ENCODE measurements at regions not wholly inside any gene's neighbourhood (a gene's known extent, or its start where the extent isn't known, plus 50 kb on each side); places are given as distances from the start of the nearest gene placed in this dataset.

DNA sequence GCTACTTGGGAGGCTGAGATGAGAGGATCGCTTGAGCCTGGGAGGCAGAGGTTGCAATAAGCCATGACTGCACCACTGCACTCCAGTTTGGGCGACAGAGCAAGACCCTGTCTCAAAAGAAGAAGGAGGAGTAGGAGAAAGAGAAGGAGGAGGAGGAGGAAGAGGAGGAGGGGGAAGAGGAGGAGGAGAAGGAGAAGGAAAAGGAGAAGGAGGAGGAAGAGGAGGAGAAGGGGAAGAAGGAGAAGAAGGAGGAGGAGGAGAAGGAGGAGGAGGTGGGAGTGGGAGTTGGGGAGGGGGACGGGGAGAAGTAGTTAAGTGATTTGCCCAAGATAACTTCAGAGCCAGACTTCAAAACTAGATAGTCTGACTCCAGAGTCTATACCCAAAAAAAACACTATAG, 55.5 kb upstream of the FOXD3 start:
- Histone ChIP-seq H3K27ac (ENCODE audit: low read length) (no peak overlapping the region), H3K4me1 (ENCODE audit: low read length) (no peaks in the 10 kb centered on the region), H3K9me2 (replicated peaks; ENCODE audit: insufficient read depth, low read length) (no peaks in the 10 kb centered on the region), H3K79me2 (ENCODE audit: low read length) (no peaks in the 10 kb centered on the region), H3K36me3 (replicated peaks; ENCODE audit: insufficient read depth, low read length) (no peaks in the 10 kb centered on the region), H3K27me3 (replicated peaks; ENCODE audit: insufficient read depth, low read length) (no peaks in the 10 kb centered on the region), H2AFZ (ENCODE audit: low read length) (no peak overlapping the region), H3F3A (ENCODE audit: insufficient read depth, low read length) (no peaks in the 10 kb centered on the region), H3K9ac (ENCODE audit: low read length) (no peak overlapping the region), H3K4me2 (ENCODE audit: low read depth, low read length) (no peak overlapping the region), H3K9me3 (replicated peaks; ENCODE audit: insufficient read depth, low read length) (no peaks in the 10 kb centered on the region), H4K20me1 (ENCODE audit: insufficient read depth, low read length) (no peaks in the 10 kb centered on the region), H3K4me3 (ENCODE audit: low read length) (no peak overlapping the region)
- no peak for TF ChIP-seq EZH2 (optimal IDR thresholded peaks at IDR 0.05; ENCODE audit: low read depth, low read length)
- TF ChIP-seq, protein P1, sequence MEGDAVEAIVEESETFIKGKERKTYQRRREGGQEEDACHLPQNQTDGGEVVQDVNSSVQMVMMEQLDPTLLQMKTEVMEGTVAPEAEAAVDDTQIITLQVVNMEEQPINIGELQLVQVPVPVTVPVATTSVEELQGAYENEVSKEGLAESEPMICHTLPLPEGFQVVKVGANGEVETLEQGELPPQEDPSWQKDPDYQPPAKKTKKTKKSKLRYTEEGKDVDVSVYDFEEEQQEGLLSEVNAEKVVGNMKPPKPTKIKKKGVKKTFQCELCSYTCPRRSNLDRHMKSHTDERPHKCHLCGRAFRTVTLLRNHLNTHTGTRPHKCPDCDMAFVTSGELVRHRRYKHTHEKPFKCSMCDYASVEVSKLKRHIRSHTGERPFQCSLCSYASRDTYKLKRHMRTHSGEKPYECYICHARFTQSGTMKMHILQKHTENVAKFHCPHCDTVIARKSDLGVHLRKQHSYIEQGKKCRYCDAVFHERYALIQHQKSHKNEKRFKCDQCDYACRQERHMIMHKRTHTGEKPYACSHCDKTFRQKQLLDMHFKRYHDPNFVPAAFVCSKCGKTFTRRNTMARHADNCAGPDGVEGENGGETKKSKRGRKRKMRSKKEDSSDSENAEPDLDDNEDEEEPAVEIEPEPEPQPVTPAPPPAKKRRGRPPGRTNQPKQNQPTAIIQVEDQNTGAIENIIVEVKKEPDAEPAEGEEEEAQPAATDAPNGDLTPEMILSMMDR (IDR thresholded peaks at IDR 0.05; ENCODE audit: low read length), result no peak
- TF ChIP-seq EZH2phosphoT487 (IDR thresholded peaks at IDR 0.05; ENCODE audit: low read length), result no peak
- DNase-seq, result no peak

DNA sequence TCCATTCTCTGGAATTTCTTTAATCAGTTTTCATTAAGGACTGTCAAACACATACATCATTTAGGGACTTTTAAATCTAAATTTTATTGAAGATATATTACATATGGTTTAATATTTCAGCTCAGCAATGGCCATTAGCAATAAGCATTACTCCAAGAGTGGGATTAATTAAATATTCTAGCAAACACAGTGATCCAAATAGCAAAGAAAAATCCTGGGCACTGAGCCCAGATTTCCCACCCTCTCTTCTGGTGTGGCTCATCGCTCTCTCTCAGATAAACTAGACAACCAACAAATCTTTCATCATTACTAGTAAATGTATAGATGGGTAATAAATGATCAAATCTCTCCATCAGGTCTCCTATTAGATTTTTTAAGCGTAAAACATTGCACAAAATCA, 53.5 kb upstream of the FOXD3 start:
- Histone ChIP-seq H3K9ac (ENCODE audit: low read length) (no peak overlapping the region), H3K4me1 (ENCODE audit: low read length) (no peaks in the 10 kb centered on the region), H4K20me1 (ENCODE audit: insufficient read depth, low read length) (no peaks in the 10 kb centered on the region), H3K27me3 (replicated peaks; ENCODE audit: insufficient read depth, low read length) (no peaks in the 10 kb centered on the region), H3K36me3 (replicated peaks; ENCODE audit: insufficient read depth, low read length) (no peaks in the 10 kb centered on the region), H3K9me2 (replicated peaks; ENCODE audit: insufficient read depth, low read length) (no peaks in the 10 kb centered on the region), H3K27ac (ENCODE audit: low read length) (no peak overlapping the region), H3K4me2 (ENCODE audit: low read depth, low read length) (no peak overlapping the region), H3K4me3 (ENCODE audit: low read length) (no peak overlapping the region), H3K9me3 (replicated peaks; ENCODE audit: insufficient read depth, low read length) (no peaks in the 10 kb centered on the region), H3K79me2 (ENCODE audit: low read length) (no peaks in the 10 kb centered on the region), H3F3A (ENCODE audit: insufficient read depth, low read length) (no peaks in the 10 kb centered on the region), H2AFZ (ENCODE audit: low read length) (no peak overlapping the region)
- DNase-seq, result no peak
- TF ChIP-seq EZH2phosphoT487 (IDR thresholded peaks at IDR 0.05; ENCODE audit: low read length), result no peak
- TF ChIP-seq, protein P1 (IDR thresholded peaks at IDR 0.05; ENCODE audit: low read length), result no peak
- TF ChIP-seq EZH2 (optimal IDR thresholded peaks at IDR 0.05; ENCODE audit: low read depth, low read length), result no peak

DNA sequence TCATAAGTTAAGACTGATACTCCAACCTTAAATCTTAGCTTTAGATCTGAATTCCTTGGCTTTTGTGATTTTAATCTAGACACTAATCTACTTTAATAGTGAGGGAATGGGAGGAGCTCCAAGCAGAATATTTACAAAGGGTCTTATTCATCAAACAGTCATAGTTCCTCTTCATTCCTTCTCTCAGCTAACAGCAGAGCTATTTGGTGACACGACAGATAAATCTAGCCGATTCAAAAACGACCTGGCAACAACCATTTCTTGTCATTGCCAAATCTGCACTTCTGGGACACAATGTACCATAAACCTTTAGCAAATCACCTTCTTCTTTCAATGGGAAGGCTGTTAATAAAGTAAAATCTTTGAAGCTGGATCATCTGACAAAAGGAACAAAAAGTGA, 52.8 kb upstream of the FOXD3 start:
- no peak overlapping the region for H2AFZ ChIP-seq (ENCODE audit: low read length)
- no peaks in the 10 kb centered on the region for H3K36me3 ChIP-seq (replicated peaks; ENCODE audit: insufficient read depth, low read length)
- no peaks in the 10 kb centered on the region for H3F3A ChIP-seq (ENCODE audit: insufficient read depth, low read length)
- H3K9ac ChIP-seq (ENCODE audit: low read length), result no peak overlapping the region
- H4K20me1 ChIP-seq (ENCODE audit: insufficient read depth, low read length), result no peaks in the 10 kb centered on the region
- no peak overlapping the region for H3K4me3 ChIP-seq (ENCODE audit: low read length)
- H3K9me2 ChIP-seq (replicated peaks; ENCODE audit: insufficient read depth, low read length), result no peaks in the 10 kb centered on the region
- H3K27me3 ChIP-seq (replicated peaks; ENCODE audit: insufficient read depth, low read length), result no peaks in the 10 kb centered on the region
- no peak overlapping the region for H3K27ac ChIP-seq (ENCODE audit: low read length)
- no peak overlapping the region for H3K4me2 ChIP-seq (ENCODE audit: low read depth, low read length)
- no peaks in the 10 kb centered on the region for H3K9me3 ChIP-seq (replicated peaks; ENCODE audit: insufficient read depth, low read length)
- no peaks in the 10 kb centered on the region for H3K4me1 ChIP-seq (ENCODE audit: low read length)
- TF ChIP-seq EZH2phosphoT487 (IDR thresholded peaks at IDR 0.05; ENCODE audit: low read length) (no peak), EZH2 (optimal IDR thresholded peaks at IDR 0.05; ENCODE audit: low read depth, low read length) (no peak)
- TF ChIP-seq, protein P1 (IDR thresholded peaks at IDR 0.05; ENCODE audit: low read length), result no peak
- DNase-seq, result no peak
- H3K79me2 ChIP-seq (ENCODE audit: low read length), result no peaks in the 10 kb centered on the region
